HEK293 (cell line): ENCODE measurements at regions not wholly inside any gene's neighbourhood (a gene's known extent, or its start where the extent isn't known, plus 50 kb on each side); places are given as distances from the start of the nearest gene placed in this dataset.
A peak's percentile ranks its signal among the peaks of the same experiment; 100 is the strongest.

Source experiments
- KLF1 ChIP-seq: fragments of 450-650 bp; formaldehyde crosslinking; IDR thresholded peaks from 2 replicates; pipeline ENCODE4 v1.5.1; 2016; ENCODE audit warnings: missing biosample characterization, missing genetic modification characterization
- REST ChIP-seq: fragments of 450-650 bp; formaldehyde crosslinking; IDR thresholded peaks from 2 replicates; pipeline ENCODE4 v1.5.1; 2016; ENCODE audit warnings: missing biosample characterization, missing genetic modification characterization
- ZBTB17 ChIP-seq: fragments of 450-650 bp; formaldehyde crosslinking; IDR thresholded peaks from 2 replicates; pipeline ENCODE4 v1.5.1; 2016; ENCODE audit warnings: missing biosample characterization, missing genetic modification characterization
- ZBTB48 ChIP-seq: fragments of 450-650 bp; formaldehyde crosslinking; IDR thresholded peaks from 2 replicates; pipeline ENCODE4 v1.5.1; 2016; ENCODE audit warnings: missing biosample characterization, missing genetic modification characterization
- ZNF138 ChIP-seq: fragments of 450-650 bp; formaldehyde crosslinking; IDR thresholded peaks from 2 replicates; pipeline ENCODE4 v1.5.1; 2016; ENCODE audit warnings: missing biosample characterization, missing genetic modification characterization, borderline replicate concordance
- ZNF155 ChIP-seq: fragments of 450-650 bp; formaldehyde crosslinking; IDR thresholded peaks from 2 replicates; pipeline ENCODE4 v1.5.1; 2016; ENCODE audit warnings: missing biosample characterization, missing genetic modification characterization
- ZNF157 ChIP-seq: fragments of 450-650 bp; formaldehyde crosslinking; IDR thresholded peaks from 2 replicates; pipeline ENCODE4 v1.5.1; 2016; ENCODE audit warnings: missing biosample characterization, missing genetic modification characterization
- ZNF211 ChIP-seq: fragments of 450-650 bp; formaldehyde crosslinking; IDR thresholded peaks from 2 replicates; pipeline ENCODE4 v1.5.1; 2016; ENCODE audit warnings: low read depth, missing biosample characterization, missing genetic modification characterization
- ZNF274 ChIP-seq, 2 experiments: fragments of 200-500 bp in 1 of 2; fragments of 450-650 bp in 1 of 2; sonication (Bioruptor generic) in 1 of 2; formaldehyde crosslinking in 1 of 2; IDR thresholded peaks; 2 replicates each; pipeline versions ENCODE4 v1.5.1 to v1.6.1; 2014 to 2016; ENCODE audit warnings: borderline replicate concordance in 1 of 2, inconsistent platforms in 1 of 2, low read length in 1 of 2, missing biosample characterization in 1 of 2, missing genetic modification characterization in 1 of 2
- ZNF280D ChIP-seq: fragments of 450-650 bp; formaldehyde crosslinking; IDR thresholded peaks from 2 replicates; pipeline ENCODE4 v1.5.1; 2016; ENCODE audit warnings: missing biosample characterization, missing genetic modification characterization
- ZNF302 ChIP-seq: fragments of 450-650 bp; formaldehyde crosslinking; IDR thresholded peaks from 2 replicates; pipeline ENCODE4 v1.5.1; 2016; ENCODE audit warnings: missing biosample characterization, missing genetic modification characterization, low read depth
- ZNF341 ChIP-seq: fragments of 450-650 bp; formaldehyde crosslinking; IDR thresholded peaks from 2 replicates; pipeline ENCODE4; 2016; ENCODE audit warnings: low read depth, missing biosample characterization, missing genetic modification characterization
- ZNF354C ChIP-seq: fragments of 450-650 bp; formaldehyde crosslinking; IDR thresholded peaks from 2 replicates; pipeline ENCODE4 v1.5.1; 2016; ENCODE audit warnings: missing biosample characterization, missing genetic modification characterization, low read depth, borderline replicate concordance
- ZNF404 ChIP-seq: fragments of 450-650 bp; formaldehyde crosslinking; IDR thresholded peaks from 2 replicates; pipeline ENCODE4 v1.5.1; 2017; ENCODE audit warnings: missing biosample characterization, missing genetic modification characterization
- ZNF416 ChIP-seq: fragments of 450-650 bp; formaldehyde crosslinking; IDR thresholded peaks from 2 replicates; pipeline ENCODE4 v1.5.1; 2016; ENCODE audit warnings: missing biosample characterization, missing genetic modification characterization
- ZNF426 ChIP-seq: fragments of 450-650 bp; formaldehyde crosslinking; IDR thresholded peaks from 2 replicates; pipeline ENCODE4 v1.5.1; 2017; ENCODE audit warnings: missing biosample characterization, missing genetic modification characterization, mild to moderate bottlenecking, inconsistent platforms, moderate library complexity
- ZNF433 ChIP-seq: fragments of 450-650 bp; formaldehyde crosslinking; IDR thresholded peaks from 2 replicates; pipeline ENCODE4 v1.5.1; 2016; ENCODE audit warnings: missing biosample characterization, missing genetic modification characterization, low read depth
- ZNF549 ChIP-seq: fragments of 450-650 bp; IDR thresholded peaks from 2 replicates; pipeline ENCODE4 v1.5.1; 2018; ENCODE audit warnings: missing biosample characterization, missing genetic modification characterization, mild to moderate bottlenecking, inconsistent platforms, moderate library complexity
- ZNF580 ChIP-seq: fragments of 450-650 bp; formaldehyde crosslinking; IDR thresholded peaks from 2 replicates; pipeline ENCODE4 v1.5.1; 2016; ENCODE audit warnings: missing biosample characterization, missing genetic modification characterization
- ZNF624 ChIP-seq: fragments of 450-650 bp; formaldehyde crosslinking; IDR thresholded peaks from 2 replicates; pipeline ENCODE4 v1.5.1; 2017; ENCODE audit warnings: missing biosample characterization, missing genetic modification characterization
- ZNF658 ChIP-seq: fragments of 450-650 bp; formaldehyde crosslinking; IDR thresholded peaks from 2 replicates; pipeline ENCODE4; 2016; ENCODE audit warnings: missing biosample characterization, missing genetic modification characterization
- ZNF664 ChIP-seq: fragments of 450-650 bp; formaldehyde crosslinking; IDR thresholded peaks from 2 replicates; pipeline ENCODE4 v1.5.1; 2016; ENCODE audit warnings: missing biosample characterization, missing genetic modification characterization
- ZNF677 ChIP-seq: fragments of 450-650 bp; IDR thresholded peaks from 2 replicates; pipeline ENCODE4 v1.5.0; 2018; ENCODE audit warnings: missing biosample characterization, mild to moderate bottlenecking, missing genetic modification characterization, moderate library complexity
- ZNF692 ChIP-seq: fragments of 450-650 bp; formaldehyde crosslinking; IDR thresholded peaks from 2 replicates; pipeline ENCODE4 v1.5.1; 2016; ENCODE audit warnings: missing biosample characterization, missing genetic modification characterization
- ZNF704 ChIP-seq: fragments of 450-650 bp; formaldehyde crosslinking; IDR thresholded peaks from 2 replicates; pipeline ENCODE4 v1.5.1; 2016; ENCODE audit warnings: missing biosample characterization, missing genetic modification characterization
- ZNF776 ChIP-seq: fragments of 450-650 bp; formaldehyde crosslinking; IDR thresholded peaks from 2 replicates; pipeline ENCODE4 v1.5.0; 2017; ENCODE audit warnings: missing biosample characterization, missing genetic modification characterization, borderline replicate concordance
- ZNF830 ChIP-seq: fragments of 450-650 bp; IDR thresholded peaks from 2 replicates; pipeline ENCODE4 v1.5.0; 2018; ENCODE audit warnings: missing biosample characterization, missing genetic modification characterization, low read depth, mild to moderate bottlenecking, moderate library complexity
- ZNF843 ChIP-seq: fragments of 450-650 bp; formaldehyde crosslinking; IDR thresholded peaks from 2 replicates; pipeline ENCODE4 v1.5.1; 2016; ENCODE audit warnings: missing biosample characterization, missing genetic modification characterization
- ZSCAN18 ChIP-seq: fragments of 450-650 bp; formaldehyde crosslinking; IDR thresholded peaks from 2 replicates; pipeline ENCODE4 v1.5.1; 2016; ENCODE audit warnings: missing biosample characterization, missing genetic modification characterization

GRCh38 chr17:72592242-72592966 lies 471.6 kb downstream of the SOX9 start (continued):
- TF ChIP-seq ZNF692 (tag by site-specific recombination): no peak
- TF ChIP-seq ZNF155 (tag by site-specific recombination): no peak
- no peak for TF ChIP-seq ZNF211 (tag by site-specific recombination)
- TF ChIP-seq ZBTB17: peak; percentile 77
- no peak for TF ChIP-seq ZNF658 (tag by site-specific recombination)
- no peak for TF ChIP-seq ZSCAN18
- TF ChIP-seq ZNF416: no peak
- TF ChIP-seq ZNF776 (tag by site-specific recombination): no peak
- peak; percentile 65 for TF ChIP-seq KLF1
- TF ChIP-seq ZNF624: no peak
- TF ChIP-seq ZBTB48: no peak
- TF ChIP-seq ZNF704 (tag by site-specific recombination): no peak
- TF ChIP-seq ZNF280D (tag by site-specific recombination): no peak
- TF ChIP-seq ZNF354C (tag by site-specific recombination): no peak
- TF ChIP-seq ZNF341 (tag by site-specific recombination): no peak
- TF ChIP-seq ZNF274 (IDR thresholded peaks at IDR 0.05; ENCODE audit: low read length): no peak
- TF ChIP-seq ZNF274 (tag by site-specific recombination; IDR thresholded peaks at IDR 0.05; ENCODE audit: borderline replicate concordance): no peak
- no peak for TF ChIP-seq ZNF549 (tag by site-specific recombination)
- TF ChIP-seq ZNF404 (tag by site-specific recombination): no peak
- TF ChIP-seq ZNF843 (tag by site-specific recombination): 0 out of 2 replicates have a peak, but pooled peaks have one; percentile 20
- TF ChIP-seq ZNF830: no peak
- no peak for TF ChIP-seq ZNF664 (tag by site-specific recombination)
- TF ChIP-seq REST: no peak
- no peak for TF ChIP-seq ZNF677
- no peak for TF ChIP-seq ZNF138 (tag by site-specific recombination)
- peak; percentile 60; the same call in 1 of the 2 replicates for TF ChIP-seq ZNF580 (tag by site-specific recombination)
- no peak for TF ChIP-seq ZNF157 (tag by site-specific recombination)
- TF ChIP-seq ZNF302 (tag by site-specific recombination): no peak
- no peak for TF ChIP-seq ZNF433 (tag by site-specific recombination)
- no peak for TF ChIP-seq ZNF426 (tag by site-specific recombination)
